ENCODE measurements at regions not wholly inside any gene's neighbourhood (a gene's known extent, or its start where the extent isn't known, plus 50 kb on each side); places are given as distances from the start of the nearest gene placed in this dataset.

DNA sequence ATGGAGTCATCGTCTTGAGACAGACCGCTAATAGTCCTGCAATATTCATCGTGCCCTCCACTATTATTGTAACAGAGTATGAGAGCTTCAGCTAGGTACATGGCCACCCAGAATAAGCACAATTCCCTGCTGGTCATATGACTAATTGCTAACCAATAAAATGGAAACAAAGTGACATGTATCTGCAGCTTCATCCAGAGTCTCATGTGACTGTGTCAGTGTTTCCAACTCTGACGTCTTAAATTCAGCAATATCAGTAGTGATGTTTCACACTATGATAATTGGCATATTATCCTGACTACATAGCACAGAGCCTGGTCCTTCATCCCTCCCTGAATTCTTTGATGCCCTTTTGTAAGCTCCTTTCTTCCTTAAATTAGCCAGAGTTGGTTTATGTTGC lies 167.4 kb downstream of the RPS29 start:
- DNase-seq (ENCODE audit: low spot score), result no peak
- Histone ChIP-seq H3K4me1 (ENCODE audit: control insufficient read depth in 4 of 4, insufficient read depth in 4 of 4, low read length in 3 of 4) (no peaks in the 10 kb centered on the region), H3K27ac (ENCODE audit: low read depth in 1 of 2, low read length in 2 of 2) (no peak overlapping the region), H3K36me3 (ENCODE audit: control insufficient read depth in 4 of 4, insufficient read depth in 3 of 4, low read depth in 1 of 4, low read length in 3 of 4) (no peaks in the 10 kb centered on the region), H3K9ac (ENCODE audit: low read depth in 1 of 2, low read length in 2 of 2) (no peak overlapping the region), H3K27me3 (ENCODE audit: control insufficient read depth in 4 of 4, insufficient read depth in 4 of 4, low read length in 3 of 4) (peaks cover 0 to 7% (median 0%) of the 10 kb centered on the region in 4 donors), H3K9me3 (ENCODE audit: control insufficient read depth in 4 of 4, low read length in 3 of 4) (no peaks in the 10 kb centered on the region), H3K4me3 (ENCODE audit: low read depth in 1 of 3, low read length in 3 of 3) (no peak overlapping the region)
- 79% methylated on average over 4 of the region's 4 CpGs for WGBS
- no peak for TF ChIP-seq FOXA1 (IDR thresholded peaks at IDR 0.05)
- no peak for TF ChIP-seq YY1 (IDR thresholded peaks at IDR 0.05)
- no peak for TF ChIP-seq NR2F2 (IDR thresholded peaks at IDR 0.05)
- TF ChIP-seq, protein P1, sequence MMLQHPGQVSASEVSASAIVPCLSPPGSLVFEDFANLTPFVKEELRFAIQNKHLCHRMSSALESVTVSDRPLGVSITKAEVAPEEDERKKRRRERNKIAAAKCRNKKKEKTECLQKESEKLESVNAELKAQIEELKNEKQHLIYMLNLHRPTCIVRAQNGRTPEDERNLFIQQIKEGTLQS (IDR thresholded peaks at IDR 0.05), result no peak
- TF ChIP-seq REST (IDR thresholded peaks at IDR 0.05), result no peak
- no peak for TF ChIP-seq GABPA (IDR thresholded peaks at IDR 0.05 in 1 of 2, conservative IDR thresholded peaks at IDR 0.05 in 1 of 2)
- no peak for TF ChIP-seq SP1 (IDR thresholded peaks at IDR 0.05)
- TF ChIP-seq FOXA2 (IDR thresholded peaks at IDR 0.05), result no peak
- TF ChIP-seq ZBTB33 (IDR thresholded peaks at IDR 0.05), result no peak

DNA sequence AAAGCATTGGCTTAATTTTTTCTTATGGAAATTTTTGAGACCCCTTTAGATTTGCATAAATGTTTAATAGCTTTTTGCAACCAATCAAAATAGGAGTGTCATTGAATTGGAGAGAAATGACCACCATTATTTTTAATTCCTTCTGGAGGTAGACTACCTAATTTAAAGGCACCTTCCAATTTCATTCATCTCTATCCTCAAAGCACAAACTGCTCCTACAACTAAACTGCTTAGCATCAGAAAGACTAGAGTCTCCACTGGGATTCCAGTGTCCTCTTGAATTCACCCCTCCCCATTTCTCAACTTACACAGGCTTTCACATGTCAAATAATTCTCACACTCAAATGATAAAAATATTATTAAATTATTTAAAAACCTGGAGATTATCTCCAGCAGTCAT lies 168.4 kb downstream of the RPS29 start:
- H3K4me1 ChIP-seq (ENCODE audit: control insufficient read depth in 4 of 4, insufficient read depth in 4 of 4, low read length in 3 of 4), result no peaks in the 10 kb centered on the region
- no peak for DNase-seq (ENCODE audit: low spot score)
- H3K27me3 ChIP-seq (ENCODE audit: control insufficient read depth in 4 of 4, insufficient read depth in 4 of 4, low read length in 3 of 4), result peaks cover 0 to 7% (median 0%) of the 10 kb centered on the region in 4 donors
- TF ChIP-seq NR2F2 (IDR thresholded peaks at IDR 0.05) (no peak), CTCF (IDR thresholded peaks at IDR 0.05; ENCODE audit: low read depth, low read length, missing input control) (no peak), FOXA1 (IDR thresholded peaks at IDR 0.05) (no peak), GABPA (IDR thresholded peaks at IDR 0.05 in 1 of 2, conservative IDR thresholded peaks at IDR 0.05 in 1 of 2) (no peak), REST (IDR thresholded peaks at IDR 0.05) (no peak), TAF1 (conservative IDR thresholded peaks at IDR 0.05) (no peak), EGR1 (IDR thresholded peaks at IDR 0.05; ENCODE audit: low read depth in 2 of 2) (no peak), SP1 (IDR thresholded peaks at IDR 0.05) (no peak), JUND (IDR thresholded peaks at IDR 0.05) (no peak), HNF4A (conservative IDR thresholded peaks at IDR 0.05) (no peak)
- no peaks in the 10 kb centered on the region for H3K9me3 ChIP-seq (ENCODE audit: control insufficient read depth in 4 of 4, low read length in 3 of 4)
- H3K27ac ChIP-seq (ENCODE audit: low read depth in 1 of 2, low read length in 2 of 2), result no peak overlapping the region
- H3K36me3 ChIP-seq (ENCODE audit: control insufficient read depth in 4 of 4, insufficient read depth in 3 of 4, low read depth in 1 of 4, low read length in 3 of 4), result no peaks in the 10 kb centered on the region
- H3K9ac ChIP-seq (ENCODE audit: low read depth in 1 of 2, low read length in 2 of 2), result no peak overlapping the region
- H3K4me3 ChIP-seq (ENCODE audit: low read depth in 1 of 3, low read length in 3 of 3), result no peak overlapping the region
